Neural crest cell (in vitro differentiated cells): ENCODE measurements at regions not wholly inside any gene's neighbourhood (a gene's known extent, or its start where the extent isn't known, plus 50 kb on each side); places are given as distances from the start of the nearest gene placed in this dataset.

Experiments
- DNase-seq: peaks from one replicate; pipeline ENCODE4 v3.0.0; 2021; ENCODE audit warnings: low read depth, mixed read lengths, low spot score
- H3K27ac Mint-ChIP-seq: one replicate; pipeline ENCODE4 v1.8.0; 2021; ENCODE audit warnings: mild to moderate bottlenecking, mixed read lengths; ENCODE audit not compliant: unreplicated experiment
- H3K27me3 Mint-ChIP-seq: 2 replicates; pipeline ENCODE4 v1.8.0; 2021; ENCODE audit warnings: low read depth, mild to moderate bottlenecking, mixed read lengths
- H3K36me3 Mint-ChIP-seq: 2 replicates; pipeline ENCODE4 v1.8.0; 2021; ENCODE audit warnings: low read depth, mild to moderate bottlenecking, mixed read lengths
- H3K4me1 Mint-ChIP-seq: 2 replicates; pipeline ENCODE4 v1.8.0; 2021; ENCODE audit warnings: mixed read lengths
- H3K4me3 Mint-ChIP-seq: one replicate; pipeline ENCODE4 v1.8.0; 2021; ENCODE audit warnings: mild to moderate bottlenecking, mixed read lengths
- H3K9me3 Mint-ChIP-seq: 2 replicates; pipeline ENCODE4 v1.8.0; 2021; ENCODE audit warnings: mixed read lengths
- CTCF ChIP-seq: fragments of 200-600 bp; sonication (generic); conservative IDR thresholded peaks from 2 replicates; pipeline ENCODE4 v1.5.0; 2021; ENCODE audit warnings: antibody characterized with exemption, mild to moderate bottlenecking

- Mint-ChIP-seq H3K27ac (no peak overlapping the region), H3K27me3 (no peaks in the 10 kb centered on the region), H3K9me3 (peaks cover 6% of the 10 kb centered on the region), H3K4me3 (no peak overlapping the region), H3K36me3 (peaks cover 1% of the 10 kb centered on the region), H3K4me1 (no peaks in the 10 kb centered on the region)
- no peak for TF ChIP-seq CTCF
- DNase-seq: no peak
These were observed 453.2 kb upstream of the CDIN1 start for GRCh38 chr15:36126194-36126593.

GRCh38 chr15:36130641-36131310 lies 448.6 kb upstream of the CDIN1 start:
- H3K9me3 Mint-ChIP-seq: no peaks in the 10 kb centered on the region
- no peak for DNase-seq
- no peaks in the 10 kb centered on the region for H3K27me3 Mint-ChIP-seq
- no peak for TF ChIP-seq CTCF
- H3K36me3 Mint-ChIP-seq: no peaks in the 10 kb centered on the region
- no peak overlapping the region for H3K4me3 Mint-ChIP-seq
- H3K27ac Mint-ChIP-seq: no peak overlapping the region
- no peaks in the 10 kb centered on the region for H3K4me1 Mint-ChIP-seq

GRCh38 chr15:36133742-36134141 lies 445.7 kb upstream of the CDIN1 start:
- no peak for DNase-seq
- peaks cover 3% of the 10 kb centered on the region for H3K9me3 Mint-ChIP-seq
- no peaks in the 10 kb centered on the region for H3K4me1 Mint-ChIP-seq
- TF ChIP-seq CTCF: no peak
- no peak overlapping the region for H3K4me3 Mint-ChIP-seq
- no peaks in the 10 kb centered on the region for H3K27me3 Mint-ChIP-seq
- no peaks in the 10 kb centered on the region for H3K36me3 Mint-ChIP-seq
- no peak overlapping the region for H3K27ac Mint-ChIP-seq

GRCh38 chr15:36136049-36136448 lies 443.4 kb upstream of the CDIN1 start:
- no peaks in the 10 kb centered on the region for H3K36me3 Mint-ChIP-seq
- no peak overlapping the region for H3K27ac Mint-ChIP-seq
- no peak overlapping the region for H3K4me3 Mint-ChIP-seq
- no peaks in the 10 kb centered on the region for H3K4me1 Mint-ChIP-seq
- H3K27me3 Mint-ChIP-seq: no peaks in the 10 kb centered on the region
- peaks cover 5% of the 10 kb centered on the region for H3K9me3 Mint-ChIP-seq
- no peak for DNase-seq
- no peak for TF ChIP-seq CTCF

DNA sequence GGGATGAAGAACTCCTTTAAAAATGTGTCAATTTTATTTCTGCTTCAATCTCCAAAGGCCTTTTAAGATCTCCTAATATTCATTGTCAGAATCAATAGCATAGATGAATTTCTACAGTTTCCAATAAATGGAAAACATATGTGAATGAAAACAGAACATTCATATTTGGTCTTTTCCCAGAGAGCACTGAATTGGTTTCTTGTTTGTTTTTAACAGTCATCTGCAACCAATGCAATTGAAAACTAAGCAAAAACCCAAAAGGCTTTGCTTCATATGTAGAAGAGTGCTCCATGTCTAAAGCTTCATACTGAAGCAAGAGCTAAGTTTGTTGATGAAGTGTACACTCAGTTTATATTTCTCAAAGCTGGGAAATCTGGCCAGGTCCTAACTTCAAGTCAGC lies 426.5 kb upstream of the CDIN1 start:
- H3K9me3 Mint-ChIP-seq: peaks cover 2% of the 10 kb centered on the region
- H3K4me1 Mint-ChIP-seq: no peaks in the 10 kb centered on the region
- DNase-seq: no peak
- H3K36me3 Mint-ChIP-seq: no peaks in the 10 kb centered on the region
- no peak overlapping the region for H3K27ac Mint-ChIP-seq
- no peaks in the 10 kb centered on the region for H3K27me3 Mint-ChIP-seq
- TF ChIP-seq CTCF: no peak
- H3K4me3 Mint-ChIP-seq: no peak overlapping the region
